Neural progenitor cell (in vitro differentiated cells): ENCODE measurements at regions not wholly inside any gene's neighbourhood (a gene's known extent, or its start where the extent isn't known, plus 50 kb on each side); places are given as distances from the start of the nearest gene placed in this dataset.
"Not testable (repeated sequence)": the region's sequence is repeated elsewhere in the genome, so short reads cannot be mapped to it uniquely, and the experiment has no call there.

Experiments used
- EZH2 ChIP-seq: fragments of 200-600 bp; sonication (generic); IDR thresholded peaks from 2 replicates; pipeline ENCODE4 v1.6.1; 2017; ENCODE audit warnings: antibody characterized with exemption, mild to moderate bottlenecking, moderate library complexity
- EZH2phosphoT487 ChIP-seq: fragments of 200-600 bp; sonication (generic); IDR thresholded peaks from 2 replicates; pipeline ENCODE4 v1.6.1; 2017; ENCODE audit warnings: antibody characterized with exemption
- TF ChIP-seq, protein P1 (sequence below): fragments of 200-600 bp; sonication (generic); IDR thresholded peaks from 2 replicates; pipeline ENCODE4 v1.5.1; 2017; ENCODE audit warnings: antibody characterized with exemption, mild to moderate bottlenecking

GRCh38 chr4:189566271-189566670 lies 374.4 kb upstream of the FRG1 start:
- TF ChIP-seq, protein P1, sequence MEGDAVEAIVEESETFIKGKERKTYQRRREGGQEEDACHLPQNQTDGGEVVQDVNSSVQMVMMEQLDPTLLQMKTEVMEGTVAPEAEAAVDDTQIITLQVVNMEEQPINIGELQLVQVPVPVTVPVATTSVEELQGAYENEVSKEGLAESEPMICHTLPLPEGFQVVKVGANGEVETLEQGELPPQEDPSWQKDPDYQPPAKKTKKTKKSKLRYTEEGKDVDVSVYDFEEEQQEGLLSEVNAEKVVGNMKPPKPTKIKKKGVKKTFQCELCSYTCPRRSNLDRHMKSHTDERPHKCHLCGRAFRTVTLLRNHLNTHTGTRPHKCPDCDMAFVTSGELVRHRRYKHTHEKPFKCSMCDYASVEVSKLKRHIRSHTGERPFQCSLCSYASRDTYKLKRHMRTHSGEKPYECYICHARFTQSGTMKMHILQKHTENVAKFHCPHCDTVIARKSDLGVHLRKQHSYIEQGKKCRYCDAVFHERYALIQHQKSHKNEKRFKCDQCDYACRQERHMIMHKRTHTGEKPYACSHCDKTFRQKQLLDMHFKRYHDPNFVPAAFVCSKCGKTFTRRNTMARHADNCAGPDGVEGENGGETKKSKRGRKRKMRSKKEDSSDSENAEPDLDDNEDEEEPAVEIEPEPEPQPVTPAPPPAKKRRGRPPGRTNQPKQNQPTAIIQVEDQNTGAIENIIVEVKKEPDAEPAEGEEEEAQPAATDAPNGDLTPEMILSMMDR = not testable (repeated sequence)
- TF ChIP-seq EZH2phosphoT487, EZH2: not testable (repeated sequence)
